DMS 273 treated with DMSO at 0.1 percent for 48 hours (cell line): ENCODE measurements at regions not wholly inside any gene's neighbourhood (a gene's known extent, or its start where the extent isn't known, plus 50 kb on each side); places are given as distances from the start of the nearest gene placed in this dataset.
"Not testable (repeated sequence)": the region's sequence is repeated elsewhere in the genome, so short reads cannot be mapped to it uniquely, and the experiment has no call there.

Experiments used
- DNase-seq: peaks from one replicate; lab custom pipeline; 2025; lab: John Stamatoyannopoulos, UW

GRCh38 chr6:58365856-58366255 lies 1048.4 kb downstream of the PRIM2 start:
- DNase-seq = not testable (repeated sequence)

DNA sequence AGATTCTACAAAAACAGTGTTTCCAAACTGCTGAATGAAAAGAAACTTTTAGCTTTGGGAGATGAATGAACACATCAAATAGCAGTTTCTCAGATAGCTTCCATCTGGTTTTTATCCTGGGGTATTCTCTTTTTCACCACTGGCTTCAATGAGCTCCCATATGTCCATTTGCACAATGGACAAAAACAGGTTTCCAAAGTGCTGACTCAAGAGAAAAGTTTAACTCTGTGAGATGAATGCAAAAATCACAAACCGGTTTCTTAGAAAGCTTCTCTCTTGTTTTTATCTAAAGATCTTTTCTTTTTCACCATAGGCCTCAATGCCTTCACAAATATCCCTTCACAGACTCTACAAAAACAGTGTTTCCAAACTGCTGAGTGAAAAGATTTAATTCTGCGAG lies 1089.2 kb downstream of the PRIM2 start:
- not testable (repeated sequence) for DNase-seq

- no peak for DNase-seq
Measured at GRCh38 chr6:58419321-58419720, 1101.9 kb downstream of the PRIM2 start.
